SU-DHL-6 (cell line): ENCODE measurements at regions not wholly inside any gene's neighbourhood (a gene's known extent, or its start where the extent isn't known, plus 50 kb on each side); places are given as distances from the start of the nearest gene placed in this dataset.

ENCODE experiments used
- CTCF ChIP-seq: fragments of 200-600 bp; sonication (generic); IDR thresholded peaks from one replicate; pipeline ENCODE4 v1.5.1; 2017; ENCODE audit warnings: antibody characterized with exemption, mild to moderate bottlenecking, low read length, moderate library complexity; ENCODE audit not compliant: insufficient read depth, poor library complexity, severe bottlenecking
- EZH2phosphoT487 ChIP-seq: fragments of 200-600 bp; sonication (generic), shearing (Covaris generic); conservative IDR thresholded peaks from 2 replicates; pipeline ENCODE4 v1.6.1; 2018; ENCODE audit warnings: mild to moderate bottlenecking, antibody characterized with exemption, low read length, moderate library complexity, mixed read lengths

DNA sequence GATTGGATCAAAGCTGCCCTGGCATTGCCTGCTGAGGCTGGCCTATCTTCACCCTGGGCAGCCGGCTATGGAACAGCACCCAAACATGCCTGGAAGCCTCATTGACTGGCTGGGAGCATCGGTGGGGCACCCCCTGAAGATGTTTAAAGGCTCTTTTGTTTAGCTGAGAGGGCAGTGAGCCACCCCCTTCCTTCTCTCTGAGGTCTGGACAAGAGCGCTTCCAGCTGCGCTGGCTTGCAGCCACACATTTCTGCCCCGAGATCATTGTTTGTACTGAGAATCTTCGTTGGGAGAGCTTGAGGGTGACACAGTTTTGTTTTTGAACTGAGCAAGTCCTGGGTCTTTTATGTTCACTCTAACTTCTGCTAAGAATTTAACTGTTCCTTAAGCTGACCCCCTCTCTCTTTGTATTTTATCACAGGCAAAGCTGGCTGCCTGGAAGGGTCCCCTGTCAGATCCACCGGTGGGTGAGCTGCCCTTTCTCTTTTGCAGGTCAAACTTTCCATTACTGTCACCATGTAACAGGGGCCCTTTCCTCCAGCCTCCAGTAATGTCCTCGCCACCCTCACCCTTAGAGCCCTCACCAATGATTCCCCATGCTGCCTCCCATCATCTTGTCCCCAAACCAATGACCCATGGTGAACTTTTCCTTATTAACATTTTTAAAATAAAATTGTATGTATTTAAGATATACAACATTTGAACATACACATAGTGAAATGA, 212.2 kb downstream of the KIF26A start:
- TF ChIP-seq CTCF (no peak), EZH2phosphoT487 (no peak)
